Stimulated activated CD8-positive, alpha-beta memory T cell treated with anti-CD3 and anti-CD28 coated beads, Interleukin-4, amount 100 ng/mL, for 48 hours (primary cell): ENCODE measurements at regions not wholly inside any gene's neighbourhood (a gene's known extent, or its start where the extent isn't known, plus 50 kb on each side); places are given as distances from the start of the nearest gene placed in this dataset.

Source experiments
- DNase-seq: peaks from one replicate; pipeline ENCODE4 v3.0.0-alpha.2; 2020

- no peak for DNase-seq
Measured at GRCh38 chr11:113634940-113635575, 71.0 kb downstream of the TMPRSS5 start.

- no peak for DNase-seq
Measured at GRCh38 chr11:113632981-113633380, 73.1 kb downstream of the TMPRSS5 start.

GRCh38 chr11:113629562-113629961, 76.5 kb downstream of the TMPRSS5 start:
- DNase-seq = no peak

- no peak for DNase-seq
Measured at GRCh38 chr11:113628912-113629311, 77.2 kb downstream of the TMPRSS5 start.

GRCh38 chr11:113627946-113628345, 78.2 kb downstream of the TMPRSS5 start:
- no peak for DNase-seq

- DNase-seq = no peak
Measured at GRCh38 chr11:113627297-113627696, 78.8 kb downstream of the TMPRSS5 start.

- DNase-seq = no peak
Measured at GRCh38 chr11:113626736-113627135, 79.4 kb downstream of the TMPRSS5 start.

- DNase-seq = no peak
Measured at GRCh38 chr11:113623114-113623513, 83.0 kb downstream of the TMPRSS5 start.

GRCh38 chr11:113618360-113618759, 87.7 kb downstream of the TMPRSS5 start:
- no peak for DNase-seq

- no peak for DNase-seq
Measured at GRCh38 chr11:113615773-113616172, 90.3 kb downstream of the TMPRSS5 start.

- no peak for DNase-seq
Measured at GRCh38 chr11:113615098-113615497, 91.0 kb downstream of the TMPRSS5 start.

- no peak for DNase-seq
Measured at GRCh38 chr11:113614097-113614496, 92.0 kb downstream of the TMPRSS5 start.

- no peak for DNase-seq
Measured at GRCh38 chr11:113613619-113614018, 92.5 kb downstream of the TMPRSS5 start.

- no peak for DNase-seq
Measured at GRCh38 chr11:113604186-113604585, 101.9 kb downstream of the TMPRSS5 start.

GRCh38 chr11:113603277-113604059, 102.6 kb downstream of the TMPRSS5 start:
- DNase-seq = no peak

- no peak for DNase-seq
Measured at GRCh38 chr11:113602483-113602882, 103.6 kb downstream of the TMPRSS5 start.

- no peak for DNase-seq
Measured at GRCh38 chr11:113596658-113597057, 109.5 kb downstream of the TMPRSS5 start.

- no peak for DNase-seq
Measured at GRCh38 chr11:113595810-113596594, 110.1 kb downstream of the TMPRSS5 start.

- peak; percentile 66 for DNase-seq
Measured at GRCh38 chr11:113593698-113594308, 112.3 kb downstream of the TMPRSS5 start.

- no peak for DNase-seq
Measured at GRCh38 chr11:113591117-113591516, 115.0 kb downstream of the TMPRSS5 start.

- peak; percentile 60 for DNase-seq
Measured at GRCh38 chr11:113587308-113587739, 112.1 kb upstream of the DRD2 start.

GRCh38 chr11:113584371-113584770, 109.2 kb upstream of the DRD2 start:
- no peak for DNase-seq

GRCh38 chr11:113581713-113582112, 106.5 kb upstream of the DRD2 start:
- DNase-seq = no peak
